Lung (tissue), 11 donors: ENCODE measurements at regions not wholly inside any gene's neighbourhood (a gene's known extent, or its start where the extent isn't known, plus 50 kb on each side); places are given as distances from the start of the nearest gene placed in this dataset.
"Not testable (repeated sequence)": the region's sequence is repeated elsewhere in the genome, so short reads cannot be mapped to it uniquely, and the experiment has no call there.

ENCODE experiments used
- ATAC-seq: fragments of 200-7000 bp; cut with Tn5 transposase; one replicate; pipeline ENCODE4 v1.9.1; 2020; ENCODE audit warnings: moderate number of reproducible peaks; ENCODE audit not compliant: insufficient read depth, low FRiP score
- DNase-seq, 3 donors: peaks; one replicate each; pipeline ENCODE4 v3.0.0-alpha.2; 2013 to 2017
- H3K27ac ChIP-seq, 2 donors: one replicate each; pipeline ENCODE4 v1.5.1; 2013; ENCODE audit warnings: mild to moderate bottlenecking in 2 of 2, moderate library complexity in 2 of 2, control low read depth in 1 of 2, inconsistent platforms in 1 of 2, low read depth in 1 of 2, low read length in 1 of 2
- H3K27me3 ChIP-seq, 3 donors: one replicate each; pipeline ENCODE4 v1.5.1; 2013; ENCODE audit warnings: low read length in 2 of 3; ENCODE audit not compliant: control insufficient read depth in 3 of 3, insufficient read depth in 3 of 3
- H3K36me3 ChIP-seq, 4 donors: one replicate each; pipeline ENCODE4 v1.5.1; 2013; ENCODE audit warnings: low read length in 4 of 4, mild to moderate bottlenecking in 1 of 4, moderate library complexity in 1 of 4; ENCODE audit not compliant: control insufficient read depth in 4 of 4, insufficient read depth in 4 of 4
- H3K4me1 ChIP-seq, 5 donors: one replicate each; pipeline ENCODE4 v1.5.1; 2013; ENCODE audit warnings: low read length in 5 of 5, mild to moderate bottlenecking in 2 of 5, moderate library complexity in 1 of 5; ENCODE audit not compliant: control insufficient read depth in 5 of 5, insufficient read depth in 5 of 5
- H3K4me3 ChIP-seq: one replicate; pipeline ENCODE4 v1.5.1; 2013; ENCODE audit warnings: mild to moderate bottlenecking, control low read depth, moderate library complexity
- H3K9ac ChIP-seq, 2 donors: one replicate each; pipeline ENCODE4 v1.5.1; 2013; ENCODE audit warnings: low read length in 2 of 2, control low read depth in 1 of 2; ENCODE audit not compliant: insufficient read depth in 1 of 2
- H3K9me3 ChIP-seq, 4 donors: one replicate each; pipeline ENCODE4 v1.5.1; 2013; ENCODE audit warnings: low read length in 3 of 4, mild to moderate bottlenecking in 1 of 4, moderate library complexity in 1 of 4; ENCODE audit not compliant: control insufficient read depth in 4 of 4, insufficient read depth in 3 of 4
- WGBS, 2 donors: extraction: QIAGEN DNeasy Blood & Tissue Kit; methylation state at CpG; one replicate each; pipeline ENCODE4 v1.1.7; 2013; 5-methylcytosine and 5-hydroxymethylcytosine counted together
- TF ChIP-seq, protein P1 (sequence below): IDR thresholded peaks from 2 replicates; pipeline ENCODE4 v1.5.1; 2012; ENCODE audit warnings: mild to moderate bottlenecking; ENCODE audit errors: control extremely low read depth, extremely low read depth
- donor health status: control.
- donor health status: control.
- donor health status: Bipolar disorder and iron deficiency.
- donor health status: healthy.
- donor health status: DM: yes; HTN: yes; CAD: no.

DNA sequence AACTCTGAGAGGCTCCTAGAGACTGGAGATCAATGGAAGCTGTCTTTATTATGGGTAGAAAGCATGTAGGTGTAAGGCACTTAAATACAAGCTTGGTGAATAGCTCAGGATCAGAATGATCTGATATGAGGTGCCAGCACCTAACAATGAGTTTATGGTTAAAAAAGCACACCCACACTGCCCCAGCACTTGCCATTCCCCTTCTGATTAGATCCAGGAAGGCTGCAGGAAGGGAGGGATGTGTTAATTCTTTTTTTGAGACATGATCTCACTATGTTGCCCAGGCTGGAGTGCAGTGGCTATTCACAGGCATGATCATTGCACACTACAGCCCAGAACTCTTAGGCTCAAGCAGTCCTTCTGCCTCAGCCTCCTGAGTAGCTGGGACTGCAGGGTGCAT, 71.8 kb upstream of the IVNS1ABP start:
- ATAC-seq (no peak), DNase-seq (no peak)
- TF ChIP-seq, protein P1, sequence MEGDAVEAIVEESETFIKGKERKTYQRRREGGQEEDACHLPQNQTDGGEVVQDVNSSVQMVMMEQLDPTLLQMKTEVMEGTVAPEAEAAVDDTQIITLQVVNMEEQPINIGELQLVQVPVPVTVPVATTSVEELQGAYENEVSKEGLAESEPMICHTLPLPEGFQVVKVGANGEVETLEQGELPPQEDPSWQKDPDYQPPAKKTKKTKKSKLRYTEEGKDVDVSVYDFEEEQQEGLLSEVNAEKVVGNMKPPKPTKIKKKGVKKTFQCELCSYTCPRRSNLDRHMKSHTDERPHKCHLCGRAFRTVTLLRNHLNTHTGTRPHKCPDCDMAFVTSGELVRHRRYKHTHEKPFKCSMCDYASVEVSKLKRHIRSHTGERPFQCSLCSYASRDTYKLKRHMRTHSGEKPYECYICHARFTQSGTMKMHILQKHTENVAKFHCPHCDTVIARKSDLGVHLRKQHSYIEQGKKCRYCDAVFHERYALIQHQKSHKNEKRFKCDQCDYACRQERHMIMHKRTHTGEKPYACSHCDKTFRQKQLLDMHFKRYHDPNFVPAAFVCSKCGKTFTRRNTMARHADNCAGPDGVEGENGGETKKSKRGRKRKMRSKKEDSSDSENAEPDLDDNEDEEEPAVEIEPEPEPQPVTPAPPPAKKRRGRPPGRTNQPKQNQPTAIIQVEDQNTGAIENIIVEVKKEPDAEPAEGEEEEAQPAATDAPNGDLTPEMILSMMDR: no peak
- no peak overlapping the region for H3K4me3 ChIP-seq
- H3K9me3 ChIP-seq: peaks cover 0 to 6% (median 0%) of the 10 kb centered on the region in 4 donors
- H3K36me3 ChIP-seq: no peaks in the 10 kb centered on the region
- H3K27me3 ChIP-seq: no peaks in the 10 kb centered on the region
- H3K4me1 ChIP-seq: no peaks in the 10 kb centered on the region
- no peak overlapping the region for H3K9ac ChIP-seq
- H3K27ac ChIP-seq: no peak overlapping the region

DNA sequence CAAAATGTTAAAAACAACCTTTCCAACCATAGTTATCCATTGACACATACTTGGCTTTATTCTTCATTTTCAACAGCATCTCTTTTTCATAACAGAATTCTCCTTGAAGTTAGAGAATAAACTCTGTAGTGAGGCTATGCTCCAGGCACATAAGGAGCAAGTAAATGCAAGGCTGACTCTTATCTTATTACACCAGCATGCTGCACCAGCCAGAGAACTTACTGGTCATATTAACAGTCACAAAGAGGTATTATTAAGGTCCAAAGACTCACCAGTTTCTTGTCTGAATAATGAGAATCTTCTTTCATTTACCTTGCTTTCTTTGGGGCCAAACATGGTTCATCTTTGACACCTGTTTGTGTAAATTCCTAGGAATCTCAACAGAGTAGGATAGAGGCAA, 71.3 kb upstream of the IVNS1ABP start:
- Histone ChIP-seq H3K4me1 (no peaks in the 10 kb centered on the region), H3K9ac (no peak overlapping the region), H3K36me3 (no peaks in the 10 kb centered on the region), H3K27ac (no peak overlapping the region), H3K4me3 (no peak overlapping the region), H3K27me3 (no peaks in the 10 kb centered on the region), H3K9me3 (peaks cover 0 to 6% (median 0%) of the 10 kb centered on the region in 4 donors)
- ATAC-seq (no peak), DNase-seq (no peak)
- TF ChIP-seq, protein P1: no peak

- no peak for ATAC-seq
Measured at GRCh38 chr1:185385991-185386390, 68.9 kb upstream of the IVNS1ABP start.

GRCh38 chr1:185383805-185384204, 66.8 kb upstream of the IVNS1ABP start:
- H3K27ac ChIP-seq, H3K36me3 ChIP-seq, ATAC-seq, H3K9ac ChIP-seq, H3K4me3 ChIP-seq, H3K27me3 ChIP-seq, DNase-seq, H3K9me3 ChIP-seq, H3K4me1 ChIP-seq: not testable (repeated sequence)
- 87 to 88% methylated on average over 6 of the region's 6 CpGs for WGBS, 2 donors

More at GRCh38 chr1:185385991-185386390, 68.9 kb upstream of the IVNS1ABP start:
- Histone ChIP-seq H3K4me1 (no peaks in the 10 kb centered on the region), H3K27ac (no peak overlapping the region), H3K9me3 (peaks cover 0 to 3% (median 0%) of the 10 kb centered on the region in 4 donors), H3K27me3 (no peaks in the 10 kb centered on the region), H3K4me3 (no peak overlapping the region), H3K9ac (no peak overlapping the region), H3K36me3 (no peaks in the 10 kb centered on the region)
- TF ChIP-seq, protein P1: no peak
- WGBS, 2 donors: 95% methylated on average over 2 of the region's 2 CpGs
- no peak for DNase-seq
